HS-27A (cell line): ENCODE measurements at regions not wholly inside any gene's neighbourhood (a gene's known extent, or its start where the extent isn't known, plus 50 kb on each side); places are given as distances from the start of the nearest gene placed in this dataset.
A peak's percentile ranks its signal among the peaks of the same experiment; 100 is the strongest.
"Not testable (repeated sequence)": the region's sequence is repeated elsewhere in the genome, so short reads cannot be mapped to it uniquely, and the experiment has no call there.

Source experiments
- DNase-seq: peaks from one replicate; pipeline ENCODE4 v3.0.0-alpha.2; 2012; ENCODE audit warnings: low read depth, missing footprints

GRCh38 chr1:43108080-43108479 lies 64.0 kb downstream of the EBNA1BP2 start:
- no peak for DNase-seq

- no peak for DNase-seq
Measured at GRCh38 chr1:43107664-43108063, 64.4 kb downstream of the EBNA1BP2 start.

- no peak for DNase-seq
Measured at GRCh38 chr1:43104027-43104763, 67.9 kb downstream of the EBNA1BP2 start.

GRCh38 chr1:43101061-43101460 lies 71.0 kb downstream of the EBNA1BP2 start:
- DNase-seq, result no peak

- no peak for DNase-seq
Measured at GRCh38 chr1:43098200-43098599, 73.9 kb downstream of the EBNA1BP2 start.

GRCh38 chr1:43096528-43096927 lies 75.6 kb downstream of the EBNA1BP2 start:
- not testable (repeated sequence) for DNase-seq

GRCh38 chr1:43090812-43091211 lies 81.3 kb downstream of the EBNA1BP2 start:
- not testable (repeated sequence) for DNase-seq

- DNase-seq, result not testable (repeated sequence)
Measured at GRCh38 chr1:43090157-43090556, 81.9 kb downstream of the EBNA1BP2 start.

GRCh38 chr1:43083375-43083891 lies 88.7 kb downstream of the EBNA1BP2 start:
- no peak for DNase-seq

- no peak for DNase-seq
Measured at GRCh38 chr1:43082740-43083139, 89.3 kb downstream of the EBNA1BP2 start.

GRCh38 chr1:43077273-43077672 lies 94.8 kb downstream of the EBNA1BP2 start:
- DNase-seq, result no peak

- no peak for DNase-seq
Measured at GRCh38 chr1:43074709-43075108, 97.4 kb downstream of the EBNA1BP2 start.

GRCh38 chr1:43074244-43074643 lies 97.8 kb downstream of the EBNA1BP2 start:
- DNase-seq, result no peak

GRCh38 chr1:43073490-43074230 lies 98.4 kb downstream of the EBNA1BP2 start:
- peak; percentile 58 for DNase-seq

- no peak for DNase-seq
Measured at GRCh38 chr1:43072314-43072713, 99.8 kb downstream of the EBNA1BP2 start.

- DNase-seq, result no peak
Measured at GRCh38 chr1:43071241-43071640, 100.8 kb downstream of the EBNA1BP2 start.

- no peak for DNase-seq
Measured at GRCh38 chr1:43069461-43070050, 102.5 kb downstream of the EBNA1BP2 start.

- DNase-seq, result no peak
Measured at GRCh38 chr1:43068911-43069310, 103.2 kb downstream of the EBNA1BP2 start.

- no peak for DNase-seq
Measured at GRCh38 chr1:43067977-43068751, 103.9 kb downstream of the EBNA1BP2 start.

GRCh38 chr1:43067233-43067745 lies 104.8 kb downstream of the EBNA1BP2 start:
- no peak for DNase-seq

GRCh38 chr1:43066578-43066977 lies 105.5 kb downstream of the EBNA1BP2 start:
- no peak for DNase-seq
